ENCODE measurements at regions not wholly inside any gene's neighbourhood (a gene's known extent, or its start where the extent isn't known, plus 50 kb on each side); places are given as distances from the start of the nearest gene placed in this dataset.

DNA sequence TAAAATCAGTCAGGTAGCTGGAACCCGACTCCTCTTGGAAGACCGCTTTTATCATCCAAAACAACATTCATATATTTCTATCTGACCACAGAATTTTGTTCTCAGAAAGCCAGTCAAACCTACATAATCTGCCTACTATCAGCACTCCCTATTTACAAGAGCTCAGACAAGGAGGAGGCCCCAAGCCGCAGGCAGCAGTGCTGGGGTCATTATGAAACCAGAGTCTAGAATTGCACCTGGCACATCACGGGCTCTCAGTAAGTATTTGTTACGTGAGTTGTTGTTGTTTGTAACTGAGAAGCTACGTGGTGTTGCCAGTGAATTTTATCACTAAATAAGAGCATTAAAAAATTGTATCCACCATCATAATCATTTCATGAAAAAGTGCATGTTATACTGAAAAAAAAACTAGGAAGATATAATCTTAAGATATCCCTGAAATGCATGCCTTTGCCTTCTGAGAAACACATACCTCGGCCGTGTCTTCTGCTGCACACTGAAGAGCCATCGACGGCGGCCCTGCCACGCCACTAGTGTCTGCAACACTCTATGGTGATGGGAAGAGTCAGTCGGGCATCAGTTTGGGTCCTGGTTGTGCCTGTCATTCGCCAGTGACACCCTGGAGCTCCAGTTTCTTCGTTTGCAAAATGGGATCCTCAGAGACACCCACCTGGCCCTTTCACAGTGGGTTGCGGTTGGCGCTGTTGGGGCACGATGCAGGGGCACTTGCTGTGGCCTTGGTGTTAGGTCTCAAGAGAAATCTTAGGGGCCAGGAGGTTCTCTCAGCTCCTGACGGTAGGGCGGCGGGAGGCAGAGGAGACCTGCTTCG lies 505.9 kb downstream of the EIPR1 start:
- no peak for DNase-seq (ENCODE audit: low read depth)

DNA sequence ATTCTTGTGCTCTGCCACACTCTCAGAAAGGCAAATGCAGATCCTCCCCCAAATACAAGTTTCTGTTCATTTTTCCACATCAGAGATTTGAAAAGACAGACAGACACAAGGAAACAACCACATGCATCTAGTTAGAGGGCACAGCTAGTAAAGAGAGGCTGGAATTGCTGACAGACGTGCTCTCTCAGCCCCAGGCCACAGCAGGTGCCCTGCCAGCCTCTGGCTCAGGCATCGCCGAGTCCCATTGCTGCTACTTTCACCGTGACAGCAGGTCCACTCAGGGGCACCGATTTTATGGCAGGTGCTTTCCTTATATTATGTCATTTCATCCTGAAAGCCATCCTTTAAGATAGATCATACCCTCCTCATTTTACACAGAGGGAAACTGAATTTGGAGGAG lies 507.5 kb downstream of the EIPR1 start:
- no peak for DNase-seq (ENCODE audit: low read depth)

DNA sequence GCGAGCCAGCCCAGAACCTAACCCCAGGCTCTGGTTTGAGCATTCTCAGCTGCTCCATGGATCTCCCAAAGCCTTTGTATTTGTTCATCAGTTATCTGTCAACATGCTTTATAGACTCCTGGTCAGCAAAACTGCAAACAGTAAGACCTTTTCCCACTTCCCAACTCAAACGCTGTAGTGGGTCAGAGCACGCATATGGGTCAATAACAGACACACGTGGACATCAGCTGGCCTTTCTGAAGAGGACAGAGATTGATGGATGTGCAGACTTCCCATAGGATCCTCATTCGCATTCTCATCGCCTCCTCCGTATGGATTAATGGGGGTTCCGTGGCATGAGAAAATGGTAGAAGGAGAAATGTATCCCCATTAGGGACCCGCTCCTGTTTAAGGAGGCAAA lies 508.1 kb downstream of the EIPR1 start:
- no peak for DNase-seq (ENCODE audit: low read depth)

DNA sequence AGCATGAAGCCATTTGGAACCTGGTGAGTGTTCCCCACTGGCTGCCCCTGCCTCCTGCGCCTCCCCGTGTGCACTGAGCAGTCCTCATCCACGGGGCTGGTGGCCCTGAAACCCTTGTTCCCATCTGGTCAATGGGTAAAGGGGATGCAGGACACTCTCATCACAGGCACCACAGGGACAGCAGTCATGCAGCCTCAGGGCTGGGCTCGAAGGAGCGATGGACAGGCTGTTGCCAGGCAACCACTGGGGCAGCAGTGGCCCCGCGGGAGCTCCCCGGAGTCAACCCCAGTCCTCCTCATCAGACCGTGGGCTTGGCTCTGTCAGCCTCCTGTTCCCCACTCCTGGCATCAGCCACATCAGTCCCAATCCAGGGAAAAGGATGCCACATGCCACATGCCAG lies 509.5 kb downstream of the EIPR1 start:
- DNase-seq (ENCODE audit: low read depth), result no peak

DNA sequence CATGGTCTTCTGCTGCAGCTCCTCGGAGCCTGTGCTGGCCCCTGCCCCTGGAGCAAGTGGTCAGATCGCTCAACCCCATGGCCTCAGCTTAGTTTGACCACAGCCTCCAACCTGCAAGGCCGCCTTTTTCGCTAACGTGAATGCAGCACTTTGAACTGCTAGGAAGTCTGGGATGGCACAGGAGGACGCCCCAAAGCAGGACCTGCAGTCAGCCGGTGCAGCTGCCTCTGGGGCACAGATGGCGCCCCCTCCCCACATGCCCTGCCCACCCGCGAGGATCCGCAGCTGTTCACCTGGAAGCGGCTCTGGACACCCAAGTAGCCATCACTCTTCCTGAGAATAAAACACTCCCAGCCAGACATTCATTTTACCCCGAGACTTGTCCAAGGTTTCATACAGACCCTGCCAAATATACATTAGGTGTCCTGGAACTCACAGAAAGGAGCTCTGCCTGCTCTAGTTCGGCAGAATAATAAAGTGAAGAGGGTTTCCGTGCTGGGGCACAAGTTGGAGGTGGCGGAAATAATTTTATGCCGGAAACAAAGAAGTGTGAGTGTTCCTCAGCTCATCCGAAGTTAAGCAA lies 510.1 kb downstream of the EIPR1 start:
- no peak for DNase-seq (ENCODE audit: low read depth)

DNA sequence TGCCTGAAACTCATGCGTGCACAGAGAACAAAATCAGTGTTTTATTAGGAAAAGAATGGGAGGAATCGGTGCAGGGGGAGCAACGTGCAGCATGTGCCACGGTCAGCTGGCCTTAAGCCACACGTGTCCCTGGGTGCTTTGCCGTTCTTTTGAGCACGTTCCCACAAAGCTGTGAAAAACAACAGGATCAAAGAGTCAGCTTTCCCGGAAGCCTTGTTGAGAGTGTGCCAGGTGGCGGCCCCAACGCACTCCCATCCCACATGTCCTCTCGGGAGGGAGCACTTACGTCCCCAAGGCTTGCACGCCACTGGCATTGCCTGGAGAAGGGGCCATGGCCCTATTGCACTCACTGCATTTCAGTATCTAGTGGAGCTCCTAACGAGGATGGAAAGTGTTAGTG lies 511.2 kb downstream of the EIPR1 start:
- no peak for DNase-seq (ENCODE audit: low read depth)

DNA sequence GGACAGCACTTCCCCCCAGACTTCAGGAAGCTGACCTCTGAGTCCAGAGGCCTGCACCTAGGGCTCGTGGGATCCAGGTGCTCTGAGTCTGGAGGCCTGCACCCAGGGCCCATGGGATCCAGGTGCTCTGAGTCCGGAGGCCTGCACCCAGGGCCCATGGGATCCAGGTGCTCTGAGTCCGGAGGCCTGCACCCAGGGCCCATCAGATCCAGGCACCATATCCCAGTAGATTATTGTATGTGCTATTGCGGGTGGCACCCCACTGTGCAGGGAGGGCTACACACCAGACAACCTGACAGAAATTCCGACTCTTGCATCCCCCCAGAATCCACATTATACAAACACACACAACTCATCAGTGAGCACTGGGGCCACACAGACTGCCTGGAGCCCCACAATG lies 515.2 kb downstream of the EIPR1 start:
- no peak for DNase-seq (ENCODE audit: low read depth)

DNA sequence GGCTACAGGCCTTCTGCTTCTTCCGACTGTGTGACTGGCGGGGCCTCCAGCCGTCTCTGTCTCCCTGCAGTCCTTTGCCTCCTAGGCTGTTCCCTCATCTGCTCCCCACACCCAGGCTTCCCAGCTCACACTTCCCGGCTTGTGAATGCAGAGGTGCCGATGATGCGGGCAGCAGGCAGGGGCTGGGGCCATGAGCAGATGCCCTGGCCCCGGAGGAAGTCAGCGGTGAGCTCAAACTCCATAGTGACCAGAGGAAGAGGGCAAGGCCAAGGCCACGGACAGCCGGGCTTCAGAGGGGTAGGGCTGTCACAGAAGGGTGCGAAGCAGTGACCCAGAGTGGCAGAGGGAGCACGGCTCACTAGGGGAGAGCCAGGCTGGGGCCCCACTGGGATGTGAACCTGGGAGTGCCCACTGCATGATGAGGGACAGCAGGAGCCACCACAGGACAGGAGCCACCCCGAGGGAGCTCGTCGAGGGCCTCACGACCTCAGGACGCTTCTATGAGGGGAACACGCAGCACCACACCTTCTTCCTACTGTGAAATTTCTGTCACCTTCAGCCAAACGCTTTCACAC lies 515.9 kb downstream of the EIPR1 start:
- DNase-seq (ENCODE audit: low read depth), result no peak

DNA sequence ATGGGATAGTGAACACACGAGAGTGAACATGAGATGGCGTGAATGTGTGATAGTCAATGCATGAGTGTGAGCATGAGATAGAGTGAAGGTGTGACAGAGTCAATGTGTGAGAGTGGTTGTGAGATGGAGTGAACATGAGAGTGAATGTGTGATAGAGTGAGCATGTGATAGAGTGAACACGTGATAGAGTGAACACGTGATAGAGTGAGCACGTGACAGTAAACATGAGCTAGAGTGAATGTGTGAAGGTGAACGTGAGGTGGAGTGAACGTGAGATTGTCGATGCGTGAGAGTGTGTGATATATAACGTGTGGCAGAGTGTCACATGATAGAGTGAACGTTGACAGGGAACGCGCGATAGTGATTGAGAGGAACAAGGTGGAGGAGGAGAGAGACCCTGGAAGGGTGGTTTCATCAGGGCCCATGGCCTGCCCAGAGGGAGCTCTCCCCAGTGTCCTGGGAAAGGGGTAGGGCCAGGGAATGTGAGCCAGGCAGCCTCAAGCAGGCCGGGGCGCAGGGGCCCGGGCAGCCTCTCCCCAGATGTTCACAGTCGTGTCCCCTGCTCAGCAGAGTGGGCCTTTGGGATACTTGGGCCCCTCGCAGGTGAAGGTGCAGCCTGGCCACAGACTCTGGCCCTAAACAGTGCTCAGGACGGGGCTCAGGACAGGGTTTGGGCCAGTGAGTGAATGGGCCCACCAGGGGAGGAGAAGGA lies 516.9 kb downstream of the EIPR1 start:
- DNase-seq (ENCODE audit: low read depth), result no peak

DNA sequence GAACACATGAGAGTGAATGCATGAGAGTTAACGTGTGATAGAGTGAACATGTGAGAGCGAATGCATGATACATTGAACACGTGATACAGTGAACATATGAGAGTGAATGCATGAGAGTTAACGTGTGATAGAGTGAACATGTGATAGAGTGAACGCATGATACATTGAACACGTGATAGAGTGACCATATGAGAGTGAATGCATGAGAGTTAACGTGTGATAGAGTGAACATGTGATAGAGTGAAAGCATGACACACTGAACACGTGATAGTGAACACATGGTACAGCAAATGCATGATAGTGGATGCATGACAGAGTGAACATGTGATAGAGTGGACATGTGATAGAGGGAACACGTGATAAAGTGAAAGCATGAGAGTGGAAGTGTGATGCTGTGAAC lies 517.9 kb downstream of the EIPR1 start:
- DNase-seq (ENCODE audit: low read depth), result no peak

DNA sequence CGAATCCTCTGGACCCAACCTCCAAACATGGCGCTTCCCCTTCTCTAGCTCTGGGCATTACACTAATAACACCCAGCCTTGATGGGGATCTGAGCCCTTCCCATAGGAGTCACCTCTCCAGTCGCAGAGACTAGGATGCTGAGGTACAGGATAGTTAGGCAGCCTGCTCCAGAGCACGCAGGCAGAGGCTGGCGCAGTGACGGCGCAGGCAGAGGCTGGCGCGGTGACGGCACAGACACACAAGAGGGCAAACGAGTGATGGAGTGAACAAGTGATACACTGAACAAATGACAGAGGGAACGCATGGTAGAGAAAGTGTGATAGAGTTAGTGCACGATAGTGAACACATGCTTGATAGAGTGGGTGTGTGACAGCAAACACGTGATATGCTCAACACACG lies 518.5 kb downstream of the EIPR1 start:
- no peak for DNase-seq (ENCODE audit: low read depth)

DNA sequence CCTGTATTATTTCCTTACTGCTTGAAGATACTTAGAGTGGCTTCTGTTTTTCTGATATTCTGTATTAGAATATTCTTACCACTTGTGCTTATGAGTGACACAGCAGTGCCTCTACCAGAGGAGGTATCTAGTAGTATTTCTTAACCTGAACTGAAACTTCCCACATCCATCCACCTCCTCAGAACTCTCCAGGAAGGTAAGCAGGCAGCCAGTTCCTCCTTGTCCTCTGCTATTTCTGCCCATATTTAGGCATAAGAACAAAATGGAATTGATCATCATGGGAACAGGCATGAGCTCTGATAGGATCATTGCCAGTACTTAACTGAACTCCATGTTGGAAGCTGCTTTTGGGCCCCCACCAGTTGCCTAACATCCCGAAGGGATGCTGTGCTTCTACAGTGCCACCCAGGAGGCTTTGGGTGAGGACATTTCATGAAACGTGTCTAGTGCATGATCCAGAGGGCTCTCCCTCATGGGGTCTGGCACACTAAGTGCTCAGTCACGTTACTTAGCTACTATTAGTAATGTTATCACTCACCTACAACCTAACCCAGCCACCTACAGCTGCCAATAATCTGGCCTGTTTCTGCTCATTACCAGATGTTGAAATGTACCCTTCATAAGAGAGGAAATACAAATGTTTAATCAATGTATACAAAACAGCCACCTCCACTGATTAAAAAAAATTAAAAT lies 520.7 kb downstream of the EIPR1 start:
- DNase-seq (ENCODE audit: low read depth), result no peak

DNA sequence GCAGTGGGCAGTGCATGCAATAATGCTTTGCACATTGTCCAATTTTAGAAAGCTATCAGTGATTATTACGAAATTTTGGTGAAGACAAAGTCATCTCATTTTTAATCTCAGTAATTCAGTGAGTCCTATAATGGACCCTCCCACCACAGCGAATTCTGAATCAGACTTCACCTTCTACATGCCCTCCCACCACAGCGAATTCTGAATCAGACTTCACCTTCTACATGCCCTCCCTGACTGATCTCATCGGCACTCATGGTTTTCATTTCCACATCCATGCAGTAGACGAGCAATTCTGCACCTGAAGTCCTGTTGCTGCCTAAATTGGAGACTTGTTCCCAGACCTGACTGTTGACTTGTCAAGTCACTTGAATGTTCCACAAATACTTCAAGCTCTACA lies 522.3 kb downstream of the EIPR1 start:
- no peak for DNase-seq (ENCODE audit: low read depth)

DNA sequence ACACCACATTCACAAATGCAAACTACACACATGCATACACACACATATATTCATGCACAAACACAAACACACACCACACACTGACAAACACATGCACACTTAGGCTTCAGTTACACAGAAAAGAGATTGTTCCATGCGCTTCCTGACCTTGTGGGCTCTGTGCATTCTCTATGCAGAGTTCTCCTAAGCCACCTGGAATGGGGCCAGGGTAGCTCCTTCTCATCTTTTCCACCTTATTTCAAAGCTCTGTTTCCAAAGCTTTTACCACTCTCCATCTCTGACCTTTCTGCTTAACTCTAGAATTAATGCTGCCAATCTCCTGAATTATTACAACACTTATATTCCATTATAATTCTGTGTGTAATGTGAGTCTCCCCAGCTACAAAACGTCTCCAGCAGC lies 522.3 kb upstream of the MYT1L start:
- DNase-seq (ENCODE audit: low read depth), result no peak

DNA sequence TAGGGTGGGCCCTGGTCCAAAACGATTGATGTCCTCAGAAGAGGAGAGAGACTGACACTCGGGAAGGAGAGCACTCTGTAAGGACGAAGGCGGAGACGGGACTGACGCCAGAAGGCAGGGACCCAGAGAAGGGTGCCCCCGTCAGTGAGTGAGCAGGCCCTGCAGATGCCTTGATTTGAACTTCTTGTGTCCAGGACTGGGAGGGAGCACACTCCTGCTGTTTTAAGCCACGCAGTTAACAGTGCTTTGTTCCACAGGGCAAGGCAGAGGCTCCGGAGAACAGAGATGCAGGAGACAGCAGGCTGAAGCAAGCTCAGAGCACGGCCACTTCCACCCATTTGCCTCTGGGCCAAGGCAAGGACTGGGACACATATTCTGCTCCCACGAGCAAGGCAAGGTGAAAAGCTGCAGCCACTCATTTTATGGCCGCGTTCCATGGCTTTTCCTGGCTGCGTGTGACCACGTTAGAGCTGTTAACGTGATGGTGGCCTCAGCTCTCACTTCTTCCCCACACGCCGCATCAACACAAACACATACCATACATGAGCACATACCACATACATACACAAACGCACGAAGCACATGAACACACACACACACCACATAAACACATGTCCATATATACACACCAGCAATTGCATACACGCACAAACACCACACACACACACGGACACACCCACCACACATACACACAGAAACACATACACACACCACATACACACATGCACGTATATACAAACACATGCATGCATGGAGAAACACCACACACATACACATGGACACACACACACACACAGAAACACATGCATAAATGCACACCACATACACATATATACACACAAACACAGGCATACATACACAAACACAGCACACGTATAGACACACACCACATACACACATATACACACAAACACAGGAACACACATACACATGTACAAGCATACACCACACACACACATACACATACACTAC lies 521.0 kb upstream of the MYT1L start:
- DNase-seq (ENCODE audit: low read depth), result no peak

DNA sequence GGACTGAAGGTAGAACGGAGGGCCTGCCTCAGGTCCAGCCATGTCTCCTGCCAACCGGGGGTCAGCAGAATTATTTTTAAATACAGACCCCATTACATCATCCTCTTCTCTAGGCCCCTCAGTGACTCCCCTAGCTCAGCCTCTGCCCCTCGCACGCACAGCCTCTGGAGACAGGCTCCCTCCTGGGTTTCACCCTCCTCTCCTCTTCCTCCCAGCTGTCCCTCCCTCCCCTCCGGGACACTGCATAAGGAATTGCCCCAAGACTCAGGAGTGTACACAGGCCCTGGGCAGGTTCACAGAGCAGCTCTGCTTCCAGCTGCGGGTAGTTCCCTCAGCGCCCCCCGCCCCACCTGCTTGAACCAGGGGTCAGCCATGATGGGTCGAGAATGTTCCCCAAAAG lies 520.2 kb upstream of the MYT1L start:
- no peak for DNase-seq (ENCODE audit: low read depth)

DNA sequence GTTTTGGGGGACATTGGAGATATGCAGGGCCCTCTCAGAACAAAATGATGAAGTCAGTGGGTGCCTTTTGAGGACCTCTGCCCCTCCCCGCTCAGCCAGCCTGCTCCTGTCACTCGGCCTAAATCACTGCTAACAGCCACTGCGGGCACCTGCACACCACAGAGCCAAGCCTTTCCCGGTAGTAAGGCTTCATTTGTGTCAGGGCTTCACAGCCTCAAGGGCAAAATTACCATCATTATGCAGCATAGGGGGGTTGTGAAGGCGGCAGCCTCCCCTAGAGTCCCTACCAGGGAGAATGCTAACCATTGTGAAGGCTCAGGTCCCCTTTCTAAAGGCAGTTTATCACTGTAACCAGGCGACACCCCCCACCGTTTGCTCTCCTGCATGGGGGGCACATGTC lies 519.8 kb upstream of the MYT1L start:
- DNase-seq (ENCODE audit: low read depth), result no peak

DNA sequence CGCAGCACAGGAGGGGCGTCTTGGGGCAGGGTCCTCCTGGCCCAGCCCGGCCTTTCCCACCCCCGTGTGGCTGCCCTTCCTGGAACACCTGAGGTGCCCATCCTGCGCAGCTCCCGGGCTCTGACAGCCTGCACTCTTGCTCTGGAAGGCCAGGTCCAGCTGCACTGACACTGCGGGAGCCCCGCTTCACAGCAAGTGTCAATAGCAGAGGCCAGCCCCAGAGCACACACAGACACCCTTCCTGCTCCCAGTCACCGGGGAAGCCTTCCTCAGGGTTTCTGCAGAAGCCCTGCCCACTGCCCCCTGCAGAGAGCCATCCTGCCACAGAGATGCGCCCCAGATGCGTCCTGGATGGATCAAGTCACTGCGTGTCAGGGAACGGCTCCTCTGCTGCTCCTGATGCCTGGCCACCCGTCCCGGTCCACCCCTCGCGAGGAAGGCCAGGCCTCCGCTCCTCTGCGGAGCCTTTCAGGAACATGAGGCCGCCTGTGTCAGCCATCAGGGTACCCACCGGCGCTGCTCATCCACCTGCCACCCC lies 519.2 kb upstream of the MYT1L start:
- no peak for DNase-seq (ENCODE audit: low read depth)

DNA sequence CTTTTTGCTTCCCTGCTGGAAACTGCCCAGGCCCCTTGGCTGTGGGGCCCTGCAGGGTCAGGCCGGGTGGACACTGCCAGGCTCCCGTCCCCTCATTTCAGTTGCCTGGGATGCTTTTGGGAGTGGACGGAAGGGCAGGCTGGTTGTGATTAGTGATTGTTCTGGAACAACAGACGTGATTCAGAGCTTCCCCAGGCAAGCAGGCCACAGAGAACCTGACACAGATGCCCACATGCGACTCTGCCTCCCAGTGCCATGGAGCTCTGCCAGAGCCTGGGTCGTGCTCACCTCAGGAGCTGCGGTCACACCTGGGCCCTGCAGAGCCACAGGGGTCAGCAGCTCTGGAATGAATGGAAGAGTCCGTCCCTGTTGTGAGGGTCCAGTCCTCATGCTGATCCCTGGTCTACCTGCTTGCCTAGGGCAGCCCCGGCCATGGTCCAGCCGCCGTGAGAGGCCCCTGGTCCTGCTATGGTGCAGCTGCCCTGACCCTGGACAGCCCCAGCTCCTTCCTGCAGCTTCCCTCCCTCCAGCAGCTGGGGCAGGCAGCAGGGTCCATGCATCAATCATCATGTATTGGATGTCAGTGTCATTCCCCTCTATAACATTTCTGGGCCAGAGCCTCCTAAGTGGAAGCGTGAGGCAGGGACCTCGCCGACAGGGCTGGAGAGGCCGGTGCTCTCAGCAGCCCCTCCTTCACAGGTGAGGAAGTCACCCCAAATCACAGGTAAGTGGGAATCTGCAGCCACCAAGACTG lies 518.6 kb upstream of the MYT1L start:
- no peak for DNase-seq (ENCODE audit: low read depth)

DNA sequence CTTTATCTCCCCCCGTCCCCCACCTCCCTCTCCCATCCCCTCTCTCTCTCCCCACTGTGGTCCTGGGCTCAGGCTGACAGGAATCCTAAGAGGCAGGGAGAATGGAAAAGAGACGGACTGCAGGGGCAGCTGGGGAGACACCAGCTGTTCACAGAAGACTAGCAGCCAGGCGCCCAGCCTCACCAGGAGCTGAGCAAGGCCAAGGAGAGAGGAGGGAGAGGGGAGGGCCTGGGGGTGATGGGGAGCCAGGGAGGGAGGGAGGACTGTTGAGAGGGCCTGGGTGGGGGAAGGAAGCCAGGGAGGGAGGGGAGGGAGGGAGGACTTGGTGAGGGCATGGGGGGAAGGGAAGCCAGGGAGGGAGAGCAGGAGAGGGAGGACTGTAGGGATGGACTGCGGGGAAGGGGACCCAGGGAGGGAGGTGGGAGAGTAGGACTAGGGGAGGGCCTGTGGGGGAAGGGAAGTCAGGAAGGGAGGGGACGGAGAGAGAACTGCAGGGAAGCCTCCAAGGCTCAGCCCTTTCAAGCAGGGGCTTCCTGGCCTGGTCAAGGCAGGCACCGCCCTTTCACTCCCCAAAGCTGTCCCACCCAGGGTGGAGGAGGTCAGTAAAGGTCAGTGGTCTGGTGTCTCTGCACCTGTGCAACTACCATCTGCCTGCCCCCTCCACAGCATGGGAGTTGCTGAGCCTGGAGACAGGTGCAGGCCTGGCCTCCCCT lies 517.7 kb upstream of the MYT1L start:
- no peak for DNase-seq (ENCODE audit: low read depth)
